Activated CD4-positive, alpha-beta T cell treated with anti-CD3 and anti-CD28 coated beads, Interleukin-2, amount 50 U/mL, for 1 hour (primary cell): ENCODE measurements at regions not wholly inside any gene's neighbourhood (a gene's known extent, or its start where the extent isn't known, plus 50 kb on each side); places are given as distances from the start of the nearest gene placed in this dataset.

Experiments
- DNase-seq: peaks from one replicate; pipeline ENCODE4 v3.0.0-alpha.2; 2020

DNA sequence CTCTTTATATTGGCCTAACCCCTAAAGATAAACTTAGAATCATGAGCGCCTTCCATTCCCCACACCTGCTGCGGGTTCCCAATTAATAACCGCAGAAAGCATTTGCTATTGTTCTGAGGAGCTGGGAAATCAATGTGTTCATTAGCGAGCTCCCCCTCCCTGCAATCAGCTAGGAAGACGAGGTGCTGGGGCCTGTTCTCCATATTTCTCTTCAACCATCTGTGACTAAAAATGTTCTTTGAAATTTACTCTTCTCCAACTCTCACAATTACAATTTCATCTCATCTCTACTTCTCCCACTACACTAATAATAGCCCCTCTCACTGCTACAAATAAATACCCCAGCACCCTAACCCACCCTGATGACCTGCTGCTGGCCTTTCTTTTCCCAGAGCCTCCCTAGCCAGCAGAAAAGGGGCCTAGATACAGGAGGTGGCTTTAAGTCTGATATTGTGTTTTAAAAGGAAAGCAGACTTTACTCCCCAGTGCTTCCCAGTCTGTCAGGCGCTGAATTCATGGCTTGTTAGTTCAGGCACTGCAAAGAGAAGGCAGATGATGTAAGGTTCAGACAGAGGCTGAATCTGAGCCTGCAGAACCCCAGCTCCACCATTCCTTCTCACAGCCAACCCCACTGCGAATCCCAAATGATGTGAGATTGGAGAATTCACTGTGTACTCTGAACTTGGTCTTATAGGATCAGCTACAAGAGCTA is 477.5 kb upstream of the DAB1 start:
- DNase-seq: no peak

DNA sequence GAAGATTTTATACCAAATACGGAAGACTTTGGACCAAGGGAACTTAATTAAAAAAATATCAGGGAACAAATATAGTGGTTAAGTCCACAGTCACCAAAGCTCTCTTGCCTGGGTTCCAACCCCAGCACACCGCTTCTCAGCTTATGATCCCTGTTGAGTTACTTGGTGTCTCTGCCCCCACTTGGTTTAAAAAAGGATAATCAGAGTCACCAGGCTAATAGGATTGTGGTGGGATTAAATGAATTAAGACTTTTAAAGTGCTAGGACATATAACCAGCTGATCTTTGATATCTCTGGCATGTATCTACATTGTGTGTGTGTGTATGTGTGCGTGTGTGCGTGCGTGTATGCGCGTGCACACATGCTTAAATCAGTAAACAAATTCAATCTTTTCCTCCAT is 474.7 kb upstream of the DAB1 start:
- DNase-seq: no peak

- no peak for DNase-seq
Measured at GRCh38 chr1:57897581-57897980, 473.7 kb upstream of the DAB1 start.

DNA sequence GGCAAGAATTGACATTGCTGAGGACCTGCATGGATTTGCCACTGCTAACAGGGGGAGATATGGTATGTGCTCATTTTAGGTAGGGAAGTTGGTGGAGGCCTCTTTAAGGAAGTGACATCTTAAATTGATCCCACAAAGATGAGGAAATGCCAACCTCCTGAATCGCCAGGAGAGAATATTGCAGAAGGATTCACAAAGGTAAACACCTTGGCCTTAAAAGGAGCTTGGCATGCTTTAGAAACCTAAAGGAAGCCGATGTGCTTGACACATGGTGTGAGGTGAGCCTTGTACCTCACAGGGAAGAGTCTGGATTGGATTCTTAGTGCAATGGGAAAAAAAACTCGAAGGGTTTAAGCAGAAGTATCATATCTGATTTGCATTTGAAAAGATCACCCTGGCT is 470.5 kb upstream of the DAB1 start:
- DNase-seq: no peak

- DNase-seq: no peak
Measured at GRCh38 chr1:57889676-57890320, 465.9 kb upstream of the DAB1 start.

DNA sequence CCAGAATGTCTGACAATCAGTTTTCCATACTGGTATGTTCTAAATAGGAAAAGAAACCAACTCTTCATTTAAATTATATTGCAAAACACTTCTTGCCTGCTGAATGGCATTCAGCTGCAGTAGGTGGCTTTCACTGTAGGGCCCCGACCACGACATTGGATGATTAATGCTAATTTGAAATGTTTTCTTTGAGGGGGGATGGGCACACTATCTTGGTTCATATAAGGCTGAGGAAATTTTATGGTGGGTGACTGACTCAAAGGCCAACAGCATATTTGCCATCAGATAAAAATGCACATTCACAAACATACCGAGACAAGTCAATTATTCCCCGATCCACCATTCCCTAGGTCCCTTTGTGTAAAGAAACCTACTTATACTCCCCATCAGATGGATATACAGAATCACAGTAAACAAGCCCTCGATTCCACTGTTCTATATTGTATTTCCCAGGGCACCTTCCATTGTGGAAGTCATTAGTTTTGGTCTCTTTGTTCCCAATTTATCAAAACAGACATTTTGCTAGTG is 464.2 kb upstream of the DAB1 start:
- DNase-seq: no peak

GRCh38 chr1:57886376-57886775 is 462.5 kb upstream of the DAB1 start:
- DNase-seq: no peak

DNA sequence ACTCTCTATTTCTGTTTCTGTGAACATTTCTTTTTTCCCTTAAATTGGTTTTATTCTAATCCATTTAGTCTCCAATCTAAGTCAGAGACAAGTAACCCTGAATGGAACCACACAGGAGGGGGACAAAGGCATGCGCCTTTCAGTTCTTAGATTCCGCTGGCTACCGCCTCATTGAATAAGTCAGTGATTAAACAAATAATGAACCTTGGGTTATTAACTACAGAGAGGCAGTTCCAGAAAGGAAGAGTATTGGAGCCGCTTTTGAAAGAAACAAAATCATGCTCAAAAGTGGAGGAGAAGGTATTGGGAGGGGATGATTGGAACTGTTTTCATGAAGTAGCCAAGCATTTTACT is 459.8 kb upstream of the DAB1 start:
- DNase-seq: no peak

DNA sequence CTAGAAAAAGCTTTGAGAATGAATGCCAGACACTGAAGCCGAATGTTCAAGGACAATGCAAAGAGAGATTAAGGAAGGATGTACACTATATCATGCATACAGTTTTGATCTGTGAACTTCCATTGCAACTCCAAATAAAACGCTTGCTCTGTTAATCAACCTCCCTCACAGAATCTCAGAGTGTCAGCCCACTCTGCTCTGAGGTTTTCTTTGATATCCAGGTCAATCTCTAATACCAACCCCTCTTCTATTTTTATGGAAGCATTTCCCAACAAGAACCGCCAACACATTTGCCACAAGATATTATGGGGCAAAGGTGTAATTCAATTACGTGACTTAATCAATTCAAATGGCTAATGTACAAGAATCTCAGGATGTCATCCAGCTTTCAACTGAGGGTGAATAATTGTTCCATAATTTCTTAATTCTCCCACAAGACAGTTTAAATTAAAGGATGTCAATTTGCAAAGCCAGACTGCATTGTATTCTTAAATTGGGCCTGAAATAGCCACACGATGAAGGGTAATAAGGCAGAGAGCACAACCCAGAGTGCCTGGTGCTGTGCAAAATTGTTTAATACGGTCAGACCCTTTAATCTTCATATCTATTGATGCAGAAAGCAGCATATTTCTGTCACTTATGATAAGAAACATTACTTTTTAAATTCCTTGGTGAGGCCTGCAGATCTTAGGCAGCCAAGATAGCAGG is 459.2 kb upstream of the DAB1 start:
- DNase-seq: no peak

DNA sequence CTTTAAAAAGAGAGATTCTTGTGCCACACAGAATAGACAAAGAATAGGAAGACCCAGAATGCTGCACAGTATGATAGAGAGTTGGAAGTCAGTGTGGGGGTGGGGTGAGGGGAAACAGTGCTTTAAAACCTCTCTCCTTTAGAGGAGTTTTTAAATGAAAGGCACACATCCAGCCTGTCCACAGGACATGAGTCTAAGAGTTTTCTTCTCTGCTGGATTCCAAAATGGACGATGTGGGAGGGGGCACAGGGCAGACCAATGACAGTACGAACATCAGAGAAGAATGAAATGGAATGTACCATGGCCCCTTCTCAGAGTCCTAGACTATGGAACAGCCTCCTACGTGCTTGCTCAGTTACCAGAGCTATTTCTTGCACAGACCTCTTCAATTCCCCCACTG is 458.2 kb upstream of the DAB1 start:
- DNase-seq: no peak

DNA sequence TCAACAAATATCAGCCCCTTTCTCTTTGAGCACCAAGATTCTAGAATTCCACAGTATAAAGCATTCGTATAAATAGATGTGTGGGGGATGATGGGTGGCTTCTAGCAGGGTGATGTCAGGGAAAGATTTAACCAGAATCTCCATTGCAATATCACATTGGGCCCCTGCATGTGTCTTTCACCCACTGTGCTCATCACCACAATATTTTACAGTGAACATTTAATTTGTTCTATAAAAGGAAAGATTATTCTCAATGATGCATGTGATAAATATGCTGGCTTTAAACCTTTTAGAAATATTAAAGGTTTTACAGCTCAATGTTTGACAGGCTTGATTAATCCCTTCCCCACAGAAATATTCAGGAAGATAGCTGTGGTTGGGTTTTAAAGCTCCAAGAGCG is 457.8 kb upstream of the DAB1 start:
- no peak for DNase-seq

GRCh38 chr1:57879700-57880099 is 455.8 kb upstream of the DAB1 start:
- no peak for DNase-seq

DNA sequence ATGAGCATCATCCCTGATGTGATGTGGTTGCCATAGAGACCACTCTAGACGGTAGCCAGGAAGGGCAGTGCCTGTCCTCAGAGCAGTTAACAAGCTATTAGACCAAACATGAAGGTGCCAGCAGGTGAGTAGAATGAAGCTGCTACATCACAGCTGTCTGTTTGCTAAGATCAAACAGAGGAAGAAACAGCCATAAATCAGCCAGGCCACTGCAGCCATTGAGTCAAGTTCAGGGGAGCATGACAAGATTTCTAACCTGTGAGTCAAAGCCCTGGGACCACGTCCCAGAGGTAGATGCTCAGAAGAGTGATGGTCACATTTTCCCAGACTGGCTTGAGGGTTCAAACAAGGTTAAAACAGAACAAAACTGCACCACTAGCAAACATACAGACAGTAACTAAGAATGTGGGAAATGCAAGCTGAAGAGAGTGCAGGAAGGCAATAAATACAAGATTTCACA is 450.6 kb upstream of the DAB1 start:
- no peak for DNase-seq

DNA sequence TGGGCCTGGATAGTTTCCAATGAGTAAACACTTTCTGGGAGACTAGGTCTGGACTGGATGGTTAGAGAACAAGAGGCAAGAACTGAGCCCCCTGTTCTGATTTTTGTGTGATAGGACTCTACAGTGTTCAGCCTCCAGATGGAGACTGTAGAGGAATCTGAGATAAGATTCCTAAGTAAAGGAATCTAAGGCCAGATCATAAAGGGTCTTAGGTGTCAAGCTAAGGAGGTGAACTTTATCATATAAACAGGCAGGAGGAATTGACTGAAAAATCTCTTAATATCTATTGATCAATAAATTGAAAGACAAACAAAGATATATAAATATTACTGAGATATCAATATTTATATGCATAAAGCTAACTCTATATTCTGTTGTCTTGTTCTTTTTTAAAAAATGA is 449.1 kb upstream of the DAB1 start:
- DNase-seq: no peak

DNA sequence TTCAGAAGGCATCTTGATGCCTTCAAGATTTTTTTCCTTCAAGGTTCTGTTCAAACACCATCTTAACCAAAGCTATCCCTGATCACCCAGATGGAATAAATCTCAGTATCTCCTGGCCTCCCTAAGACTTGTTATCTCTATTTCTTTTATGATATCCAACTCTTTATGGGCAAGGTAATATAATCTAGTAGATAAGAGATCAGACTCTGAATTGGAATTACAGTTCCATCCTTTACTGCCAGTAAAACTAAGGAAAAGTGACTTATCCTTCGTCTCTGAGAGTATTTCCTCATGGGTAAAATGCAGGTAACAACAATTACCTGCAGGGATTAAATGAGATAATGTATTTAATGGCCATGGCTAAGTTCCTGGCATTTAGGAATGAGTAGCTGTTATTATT is 445.0 kb upstream of the DAB1 start:
- no peak for DNase-seq

GRCh38 chr1:57868239-57868638 is 444.4 kb upstream of the DAB1 start:
- DNase-seq: no peak

DNA sequence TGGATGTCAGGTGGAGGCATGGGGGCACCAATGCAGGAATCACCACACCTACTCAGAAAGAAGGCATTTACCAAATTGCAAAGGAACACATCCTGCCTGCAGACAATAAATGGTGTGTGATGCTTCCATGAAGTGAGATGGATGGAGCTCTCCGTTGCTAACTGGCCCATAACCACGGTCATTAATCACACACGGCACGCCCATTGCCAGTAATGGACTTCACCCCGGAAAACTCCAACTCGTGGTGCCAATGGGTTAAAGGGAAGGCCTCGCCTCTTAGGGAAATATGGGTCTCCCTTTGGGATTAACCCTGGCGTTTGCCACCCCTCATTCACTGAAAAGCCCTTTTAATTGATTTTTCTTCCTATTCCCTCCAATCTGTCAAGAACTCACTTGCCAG is 443.1 kb upstream of the DAB1 start:
- no peak for DNase-seq

DNA sequence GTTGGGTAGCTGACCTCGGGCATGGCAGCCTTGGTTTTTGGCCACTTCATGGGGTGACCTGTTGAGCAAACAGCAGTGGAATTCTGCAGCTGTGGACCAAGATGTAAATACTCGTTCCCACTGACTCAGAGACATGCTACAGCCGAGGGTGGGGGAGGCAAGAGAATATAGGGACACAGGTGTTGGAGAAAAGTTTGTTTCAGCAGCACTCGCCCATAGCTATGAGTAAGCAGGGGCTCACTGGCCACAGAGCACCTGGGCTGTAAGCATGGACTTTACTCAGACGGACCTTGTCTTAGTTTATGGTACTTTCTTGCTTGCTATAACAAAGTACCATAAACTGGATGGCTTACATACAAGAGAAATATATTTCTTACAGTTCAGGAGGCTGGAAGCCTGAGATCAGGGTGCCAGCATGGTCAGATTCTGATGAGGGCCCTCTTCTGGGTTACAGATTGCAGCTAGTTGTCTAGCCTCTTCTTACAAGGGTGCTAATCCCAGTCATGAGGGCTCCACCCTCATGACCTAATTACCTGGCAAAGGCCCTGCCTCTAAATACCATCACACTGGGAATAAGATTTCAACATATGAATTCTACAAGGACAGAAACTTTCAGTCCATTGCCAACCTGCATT is 437.2 kb upstream of the DAB1 start:
- DNase-seq: no peak

GRCh38 chr1:57860325-57860724 is 436.5 kb upstream of the DAB1 start:
- DNase-seq: no peak

DNA sequence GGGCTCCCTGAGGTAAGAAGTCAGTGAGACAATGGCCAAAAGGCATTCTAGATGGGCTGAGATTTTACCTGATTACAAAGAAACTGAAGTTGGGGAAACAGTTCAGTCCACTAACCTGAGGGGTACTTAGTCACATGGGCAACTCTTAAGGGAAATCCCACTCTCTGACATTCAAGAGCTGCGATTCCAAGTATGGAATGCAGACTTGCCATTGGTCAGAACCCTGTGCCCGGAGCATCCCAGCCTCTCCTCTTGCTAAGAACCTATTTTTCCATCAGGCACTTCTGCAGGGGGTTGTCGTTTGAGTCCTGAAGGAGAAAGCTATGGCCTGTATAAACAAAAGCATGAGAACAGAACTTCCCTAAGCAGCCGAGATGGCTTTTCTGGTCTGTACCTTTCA is 434.9 kb upstream of the DAB1 start:
- no peak for DNase-seq

GRCh38 chr1:57857809-57858208 is 433.9 kb upstream of the DAB1 start:
- no peak for DNase-seq

DNA sequence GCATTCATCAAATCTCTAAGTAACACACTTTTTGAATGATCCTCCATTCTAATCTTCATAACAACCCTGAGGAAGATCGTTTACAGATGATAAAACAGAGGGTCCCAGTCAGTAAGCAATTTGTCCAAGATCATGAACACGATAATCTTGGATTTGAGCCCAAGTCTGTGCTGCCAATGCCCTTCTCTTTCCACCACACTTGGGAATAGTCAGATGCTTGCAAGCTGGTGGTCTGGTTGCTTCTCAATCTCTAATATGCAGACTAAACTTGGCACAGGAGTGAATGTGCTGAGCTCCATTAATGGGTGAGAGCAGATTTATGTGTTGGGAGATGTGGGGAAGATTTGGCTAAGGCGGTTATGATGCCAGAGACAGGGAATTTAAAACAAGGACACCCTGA is 430.6 kb upstream of the DAB1 start:
- no peak for DNase-seq

DNA sequence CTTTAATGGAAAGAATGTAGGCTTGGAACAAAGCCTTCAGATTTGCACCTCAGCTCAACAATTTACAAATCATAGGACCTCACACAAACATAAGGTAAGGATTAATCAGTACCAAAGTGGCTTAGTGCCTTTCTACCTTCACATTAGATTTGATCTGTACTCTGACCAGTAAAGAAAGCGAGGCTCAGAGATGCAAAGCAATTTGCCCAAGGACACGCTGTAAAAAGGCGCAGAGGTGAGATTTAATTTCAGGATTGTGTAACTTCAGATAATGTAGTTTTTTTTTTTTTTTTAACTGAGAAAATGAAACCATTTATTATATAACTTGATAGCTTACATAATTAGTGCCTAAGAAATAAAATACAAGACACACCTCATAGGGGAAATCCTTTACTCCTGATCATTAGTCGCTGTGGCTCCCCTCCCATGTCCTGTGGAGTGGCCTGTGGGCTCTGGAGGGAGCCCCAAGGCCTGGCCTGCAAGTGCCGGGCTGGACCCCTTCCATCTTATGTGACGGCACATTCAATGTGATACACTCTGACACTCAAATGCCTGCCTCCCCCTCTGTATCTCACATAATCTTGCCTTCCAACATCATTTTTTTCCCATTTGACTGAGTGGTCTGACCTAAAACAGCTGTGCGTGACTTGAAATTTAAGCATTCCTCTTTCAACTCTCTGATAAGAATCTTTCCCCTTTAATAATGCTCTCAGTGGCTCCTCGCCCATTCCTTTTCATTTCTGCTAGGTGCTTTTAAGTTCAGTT is 426.5 kb upstream of the DAB1 start:
- no peak for DNase-seq
